22Rv1 (cell line): ENCODE measurements at regions not wholly inside any gene's neighbourhood (a gene's known extent, or its start where the extent isn't known, plus 50 kb on each side); places are given as distances from the start of the nearest gene placed in this dataset.

Experiments
- ZFX ChIP-seq: fragments of 450-650 bp; IDR thresholded peaks from 2 replicates; pipeline ENCODE4 v1.6.1; 2017; ENCODE audit warnings: antibody characterized with exemption, borderline replicate concordance
- TF ChIP-seq, protein P1 (sequence below): fragments of 450-650 bp; IDR thresholded peaks from 2 replicates; pipeline ENCODE4 v1.5.1; 2017; ENCODE audit warnings: mild to moderate bottlenecking

DNA sequence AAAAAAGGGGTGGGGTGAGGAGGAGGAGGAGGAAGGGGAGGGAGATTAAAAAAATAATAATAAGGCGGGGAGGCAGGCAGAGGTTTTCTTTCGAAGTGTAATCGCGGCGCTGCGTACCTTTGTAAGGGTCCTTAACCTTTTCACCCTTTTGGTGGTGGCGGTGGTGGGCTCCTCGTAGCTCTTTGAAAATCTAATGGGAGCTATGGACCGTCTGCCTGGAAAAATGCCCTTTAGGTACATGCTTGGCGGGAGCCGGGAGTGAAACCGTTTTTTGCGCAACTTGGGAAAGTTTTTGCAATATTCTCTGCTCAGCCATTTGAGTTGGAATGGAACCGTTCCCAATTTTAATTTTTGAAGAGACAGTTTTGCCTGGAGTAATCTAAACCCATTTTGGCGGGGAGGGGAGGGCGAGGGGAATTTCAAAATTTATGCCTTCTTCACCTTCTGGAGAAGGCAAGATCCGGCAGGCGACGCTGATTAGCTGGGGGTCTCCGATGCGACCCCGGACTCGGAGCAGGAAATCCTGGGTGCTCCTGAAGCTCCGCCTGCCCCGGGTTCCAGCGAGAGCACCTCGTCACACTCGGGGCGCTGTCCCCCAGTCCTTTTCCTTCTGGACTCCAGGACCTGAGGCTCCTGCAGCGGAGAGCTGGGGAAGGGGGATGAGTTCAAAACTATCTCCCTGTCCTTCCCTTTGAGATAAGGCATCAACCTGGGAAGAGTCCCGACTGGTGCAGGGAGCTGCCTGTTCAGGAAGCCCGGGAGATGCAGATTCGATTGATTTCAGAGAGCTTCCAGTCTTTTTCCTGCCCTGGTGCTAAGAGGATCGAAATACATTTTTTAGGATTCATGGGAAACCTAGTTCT lies 74.6 kb upstream of the TBX5 start:
- TF ChIP-seq, protein P1, sequence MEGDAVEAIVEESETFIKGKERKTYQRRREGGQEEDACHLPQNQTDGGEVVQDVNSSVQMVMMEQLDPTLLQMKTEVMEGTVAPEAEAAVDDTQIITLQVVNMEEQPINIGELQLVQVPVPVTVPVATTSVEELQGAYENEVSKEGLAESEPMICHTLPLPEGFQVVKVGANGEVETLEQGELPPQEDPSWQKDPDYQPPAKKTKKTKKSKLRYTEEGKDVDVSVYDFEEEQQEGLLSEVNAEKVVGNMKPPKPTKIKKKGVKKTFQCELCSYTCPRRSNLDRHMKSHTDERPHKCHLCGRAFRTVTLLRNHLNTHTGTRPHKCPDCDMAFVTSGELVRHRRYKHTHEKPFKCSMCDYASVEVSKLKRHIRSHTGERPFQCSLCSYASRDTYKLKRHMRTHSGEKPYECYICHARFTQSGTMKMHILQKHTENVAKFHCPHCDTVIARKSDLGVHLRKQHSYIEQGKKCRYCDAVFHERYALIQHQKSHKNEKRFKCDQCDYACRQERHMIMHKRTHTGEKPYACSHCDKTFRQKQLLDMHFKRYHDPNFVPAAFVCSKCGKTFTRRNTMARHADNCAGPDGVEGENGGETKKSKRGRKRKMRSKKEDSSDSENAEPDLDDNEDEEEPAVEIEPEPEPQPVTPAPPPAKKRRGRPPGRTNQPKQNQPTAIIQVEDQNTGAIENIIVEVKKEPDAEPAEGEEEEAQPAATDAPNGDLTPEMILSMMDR = no peak
- no peak for TF ChIP-seq ZFX
